ENCODE measurements at regions not wholly inside any gene's neighbourhood (a gene's known extent, or its start where the extent isn't known, plus 50 kb on each side); places are given as distances from the start of the nearest gene placed in this dataset.
A peak's percentile ranks its signal among the peaks of the same experiment; 100 is the strongest.
"Not testable (repeated sequence)": the region's sequence is repeated elsewhere in the genome, so short reads cannot be mapped to it uniquely, and the experiment has no call there.

DNA sequence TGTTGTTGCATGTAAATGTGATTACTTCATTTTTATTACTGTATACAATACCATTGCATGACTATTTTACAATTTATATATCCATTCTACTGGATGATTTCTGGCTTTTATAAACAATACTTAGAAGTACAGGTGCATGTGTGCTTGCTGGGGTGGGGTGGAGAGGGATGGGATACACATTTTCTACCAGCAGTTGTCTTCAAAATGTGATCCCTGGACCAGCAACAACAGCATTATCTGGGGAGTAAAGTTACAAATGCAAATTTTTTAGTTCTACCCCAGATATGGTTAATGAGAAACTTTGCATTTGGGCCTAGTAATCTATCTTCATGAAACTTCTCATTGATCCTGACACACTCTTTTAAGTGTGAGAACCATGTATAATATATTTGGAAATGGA is 905.4 kb upstream of the ATXN7L3B start:
- ATAC-seq (no peak), FAIRE-seq (no peak), DNase-seq (no peak)
- H3K36me3 ChIP-seq: no peaks in the 10 kb centered on the region
- intact Hi-C loops (cut with DNase I): no loop called here
- H3K4me3 ChIP-seq: no peak overlapping the region
- no peaks in the 10 kb centered on the region for H3K9me3 ChIP-seq
- no peaks in the 10 kb centered on the region for H3K4me1 ChIP-seq
- no peak overlapping the region for H3K27ac ChIP-seq
- TF ChIP-seq, protein P1, sequence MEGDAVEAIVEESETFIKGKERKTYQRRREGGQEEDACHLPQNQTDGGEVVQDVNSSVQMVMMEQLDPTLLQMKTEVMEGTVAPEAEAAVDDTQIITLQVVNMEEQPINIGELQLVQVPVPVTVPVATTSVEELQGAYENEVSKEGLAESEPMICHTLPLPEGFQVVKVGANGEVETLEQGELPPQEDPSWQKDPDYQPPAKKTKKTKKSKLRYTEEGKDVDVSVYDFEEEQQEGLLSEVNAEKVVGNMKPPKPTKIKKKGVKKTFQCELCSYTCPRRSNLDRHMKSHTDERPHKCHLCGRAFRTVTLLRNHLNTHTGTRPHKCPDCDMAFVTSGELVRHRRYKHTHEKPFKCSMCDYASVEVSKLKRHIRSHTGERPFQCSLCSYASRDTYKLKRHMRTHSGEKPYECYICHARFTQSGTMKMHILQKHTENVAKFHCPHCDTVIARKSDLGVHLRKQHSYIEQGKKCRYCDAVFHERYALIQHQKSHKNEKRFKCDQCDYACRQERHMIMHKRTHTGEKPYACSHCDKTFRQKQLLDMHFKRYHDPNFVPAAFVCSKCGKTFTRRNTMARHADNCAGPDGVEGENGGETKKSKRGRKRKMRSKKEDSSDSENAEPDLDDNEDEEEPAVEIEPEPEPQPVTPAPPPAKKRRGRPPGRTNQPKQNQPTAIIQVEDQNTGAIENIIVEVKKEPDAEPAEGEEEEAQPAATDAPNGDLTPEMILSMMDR (IDR thresholded peaks at IDR 0.05): no peak
- no peaks in the 10 kb centered on the region for H3K27me3 ChIP-seq

- H3K9me3 ChIP-seq: no peaks in the 10 kb centered on the region
- H3K27me3 ChIP-seq: no peaks in the 10 kb centered on the region
- no peaks in the 10 kb centered on the region for H3K4me1 ChIP-seq
- intact Hi-C loops (cut with DNase I): no loop called here
- FAIRE-seq (no peak), ATAC-seq (no peak), DNase-seq (no peak)
- TF ChIP-seq, protein P1 (IDR thresholded peaks at IDR 0.05): no peak
- no peaks in the 10 kb centered on the region for H3K36me3 ChIP-seq
- H3K4me3 ChIP-seq: no peak overlapping the region
- H3K27ac ChIP-seq: no peak overlapping the region
- 70 to 71% methylated on average over 4 of the region's 4 CpGs for WGBS, 2 donors
Observed at GRCh38 chr12:73632661-73633060, 905.0 kb upstream of the ATXN7L3B start.

DNA sequence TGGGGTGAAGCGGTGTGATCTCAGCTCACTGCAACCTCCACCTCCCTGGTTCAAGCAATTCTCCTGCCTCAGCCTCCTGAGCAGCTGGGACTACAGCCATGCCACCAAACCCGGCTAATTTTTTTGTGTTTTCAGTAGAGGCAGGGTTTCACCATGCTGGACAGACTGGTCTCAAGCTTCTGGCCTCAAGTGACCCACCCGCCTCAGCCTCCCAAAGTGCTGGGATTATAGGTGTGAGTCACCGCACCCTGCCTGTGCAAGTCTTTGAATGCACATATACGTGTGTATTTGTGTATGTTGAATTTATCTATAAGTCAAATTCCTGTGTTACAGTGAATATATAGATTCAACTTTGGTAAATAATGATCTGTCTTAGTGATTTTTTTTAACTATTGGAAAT is 898.2 kb upstream of the ATXN7L3B start:
- H3K4me1 ChIP-seq; H3K27ac ChIP-seq; H3K36me3 ChIP-seq; FAIRE-seq; H3K9me3 ChIP-seq; intact Hi-C loops (cut with DNase I); DNase-seq; H3K4me3 ChIP-seq; H3K27me3 ChIP-seq; ATAC-seq: not testable (repeated sequence)
- 81 to 86% methylated on average over 5 of the region's 5 CpGs for WGBS, 2 donors

- no peaks in the 10 kb centered on the region for H3K9me3 ChIP-seq
- no peaks in the 10 kb centered on the region for H3K27me3 ChIP-seq
- no peak overlapping the region for H3K4me3 ChIP-seq
- no peak overlapping the region for H3K27ac ChIP-seq
- no peak for ATAC-seq
- intact Hi-C loops (cut with DNase I): no loop called here
- no peaks in the 10 kb centered on the region for H3K36me3 ChIP-seq
- no peak for DNase-seq
- TF ChIP-seq, protein P1 (IDR thresholded peaks at IDR 0.05): no peak
- no peak for FAIRE-seq
- 61 to 66% methylated on average over 5 of the region's 5 CpGs for WGBS, 2 donors
- no peaks in the 10 kb centered on the region for H3K4me1 ChIP-seq
Observed at GRCh38 chr12:73656375-73656774, 881.3 kb upstream of the ATXN7L3B start.

- Histone ChIP-seq H3K27me3 (no peaks in the 10 kb centered on the region), H3K36me3 (no peaks in the 10 kb centered on the region), H3K4me3 (no peak overlapping the region), H3K4me1 (no peaks in the 10 kb centered on the region), H3K27ac (no peak overlapping the region), H3K9me3 (no peaks in the 10 kb centered on the region)
- FAIRE-seq (no peak), DNase-seq (no peak), ATAC-seq (no peak)
- TF ChIP-seq, protein P1 (IDR thresholded peaks at IDR 0.05): no peak
- WGBS, 2 donors: 85 to 96% methylated on average over 1 of the region's 1 CpG
- intact Hi-C loops (cut with DNase I): no loop called here
Observed at GRCh38 chr12:73659802-73660201, 877.8 kb upstream of the ATXN7L3B start.

DNA sequence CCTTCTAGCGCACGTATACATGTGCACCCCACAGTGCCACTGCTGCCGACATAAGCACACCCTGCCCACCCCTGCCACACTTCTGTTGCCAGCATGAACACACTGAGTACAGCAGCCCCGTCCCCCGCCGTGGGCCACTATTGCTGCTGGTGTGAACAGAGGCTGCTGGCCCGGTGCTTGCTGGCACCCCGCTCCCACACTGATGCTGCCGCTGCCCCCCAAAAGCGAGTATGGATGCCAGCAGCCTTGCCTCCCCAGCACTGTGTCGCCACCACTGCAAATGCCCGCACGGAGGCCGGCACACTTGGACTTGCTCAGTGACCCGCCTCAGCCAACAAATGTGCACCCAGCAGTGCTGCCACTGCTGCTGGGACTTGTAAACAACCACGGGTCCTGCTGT is 872.4 kb upstream of the ATXN7L3B start:
- Histone ChIP-seq H3K27me3 (no peaks in the 10 kb centered on the region), H3K36me3 (no peaks in the 10 kb centered on the region), H3K4me3 (no peak overlapping the region), H3K9me3 (no peaks in the 10 kb centered on the region), H3K4me1 (no peaks in the 10 kb centered on the region), H3K27ac (no peak overlapping the region)
- FAIRE-seq: no peak
- 89 to 93% methylated on average over 16 of the region's 16 CpGs for WGBS, 2 donors
- ATAC-seq: no peak
- TF ChIP-seq, protein P1 (IDR thresholded peaks at IDR 0.05): no peak
- DNase-seq: peak in 1 of 6 donors; percentile 73
- intact Hi-C loops (cut with DNase I): no loop called here

DNA sequence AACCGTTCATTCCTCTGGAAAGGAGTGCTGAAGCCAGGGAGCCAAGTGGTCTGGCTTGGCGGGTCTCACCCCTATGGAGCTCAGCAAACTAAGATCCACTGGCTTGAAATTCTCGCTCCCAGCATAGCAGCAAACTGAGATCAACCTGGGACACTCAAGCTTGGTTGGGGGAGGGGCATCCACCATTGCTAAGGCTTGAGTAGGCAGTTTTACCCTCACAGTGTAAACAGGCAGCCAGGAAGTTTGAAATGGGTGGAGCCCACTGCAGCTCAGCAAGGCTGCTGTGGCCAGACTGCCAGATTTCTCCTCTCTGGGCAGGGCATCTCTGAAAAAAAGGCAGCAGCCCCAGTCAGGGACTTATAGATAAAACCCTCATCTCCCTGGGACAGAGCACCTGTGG is 866.1 kb upstream of the ATXN7L3B start:
- DNase-seq; H3K27me3 ChIP-seq; ATAC-seq; H3K36me3 ChIP-seq; H3K4me1 ChIP-seq; H3K27ac ChIP-seq; H3K9me3 ChIP-seq; H3K4me3 ChIP-seq; intact Hi-C loops (cut with DNase I); FAIRE-seq: not testable (repeated sequence)
- 80 to 81% methylated on average over 3 of the region's 3 CpGs for WGBS, 2 donors
